ENCODE measurements at regions not wholly inside any gene's neighbourhood (a gene's known extent, or its start where the extent isn't known, plus 50 kb on each side); places are given as distances from the start of the nearest gene placed in this dataset.

- no peak for TF ChIP-seq CTCF (IDR thresholded peaks at IDR 0.05; ENCODE audit: insufficient read depth, missing control alignments)
- DNase-seq (ENCODE audit: insufficient read length, low spot score): no peak
- FAIRE-seq: no peak
These were observed 772.7 kb downstream of the PDCD6IP start for GRCh38 chr3:34570916-34571705.

GRCh38 chr3:34571714-34572113 is 773.3 kb downstream of the PDCD6IP start:
- no peak for DNase-seq (ENCODE audit: insufficient read length, low spot score)
- TF ChIP-seq CTCF (IDR thresholded peaks at IDR 0.05; ENCODE audit: insufficient read depth, missing control alignments): no peak
- FAIRE-seq: no peak

- DNase-seq (ENCODE audit: insufficient read length, low spot score) (no peak), FAIRE-seq (no peak)
- TF ChIP-seq CTCF (IDR thresholded peaks at IDR 0.05; ENCODE audit: insufficient read depth, missing control alignments): no peak
These were observed 777.3 kb downstream of the PDCD6IP start for GRCh38 chr3:34575776-34576175.

- no peak for FAIRE-seq
- peak; percentile 5 for TF ChIP-seq CTCF (IDR thresholded peaks at IDR 0.05; ENCODE audit: insufficient read depth, missing control alignments)
- DNase-seq (ENCODE audit: insufficient read length, low spot score): no peak
These were observed 783.6 kb downstream of the PDCD6IP start for GRCh38 chr3:34582055-34582454.

GRCh38 chr3:34583451-34583850 is 785.0 kb downstream of the PDCD6IP start:
- TF ChIP-seq CTCF (IDR thresholded peaks at IDR 0.05; ENCODE audit: insufficient read depth, missing control alignments): no peak
- DNase-seq (ENCODE audit: insufficient read length, low spot score) (no peak), FAIRE-seq (no peak)

- no peak for TF ChIP-seq CTCF (IDR thresholded peaks at IDR 0.05; ENCODE audit: insufficient read depth, missing control alignments)
- FAIRE-seq: no peak
These were observed 786.5 kb downstream of the PDCD6IP start for GRCh38 chr3:34584971-34585370.

GRCh38 chr3:34599595-34599994 is 801.2 kb downstream of the PDCD6IP start:
- DNase-seq (ENCODE audit: insufficient read length, low spot score): no peak
- no peak for TF ChIP-seq CTCF (IDR thresholded peaks at IDR 0.05; ENCODE audit: insufficient read depth, missing control alignments)
- FAIRE-seq: no peak

More at GRCh38 chr3:34584971-34585370, 786.5 kb downstream of the PDCD6IP start:
- DNase-seq (ENCODE audit: insufficient read length, low spot score): no peak

Data from D721Med (cell line).